HEK293 (cell line): ENCODE measurements at regions not wholly inside any gene's neighbourhood (a gene's known extent, or its start where the extent isn't known, plus 50 kb on each side); places are given as distances from the start of the nearest gene placed in this dataset.

Experiments
- CTCF ChIA-PET: fragments of 350-600 bp; formaldehyde crosslinking; extraction: SDS; loops from one replicate; lab custom pipeline; 2021; ENCODE audit warnings: antibody characterized with exemption; lab: Yijun Ruan, JAX
- POLR2A ChIA-PET: fragments of 300-600 bp; formaldehyde crosslinking; extraction: SDS; loops from one replicate; lab custom pipeline; 2020; ENCODE audit warnings: antibody characterized with exemption, inconsistent platforms; lab: Yijun Ruan, JAX
- H3K27ac ChIP-seq: fragments of 200-500 bp; sonication (Bioruptor generic); 2 replicates; pipeline ENCODE4 v1.5.1; 2014; ENCODE audit warnings: low read depth, low read length, control low read depth, inconsistent platforms; ENCODE audit errors: extremely low read depth
- H3K36me3 ChIP-seq, 2 experiments: fragments of 200-500 bp in 1 of 2; sonication (Bioruptor generic) in 1 of 2; 1 replicate in 1 of 2; 2 replicates in 1 of 2; pipeline ENCODE4 v1.5.1; 2014 to 2017; ENCODE audit warnings: inconsistent platforms in 2 of 2, low read length in 2 of 2; ENCODE audit not compliant: control insufficient read depth in 2 of 2, insufficient read depth in 1 of 2
- H3K4me1 ChIP-seq: fragments of 200-500 bp; sonication (Bioruptor generic); 2 replicates; pipeline ENCODE4 v1.5.1; 2014; ENCODE audit warnings: mild to moderate bottlenecking, low read length, inconsistent platforms; ENCODE audit not compliant: control insufficient read depth, insufficient read depth
- H3K4me3 ChIP-seq: 2 replicates; pipeline ENCODE4 v1.5.1; 2011; ENCODE audit warnings: low read depth, mild to moderate bottlenecking, control low read depth, low read length, moderate library complexity
- H3K9me3 ChIP-seq: fragments of 200-500 bp; sonication (Bioruptor generic); 2 replicates; pipeline ENCODE4 v1.5.1; 2014; ENCODE audit warnings: low read depth, low read length, inconsistent platforms; ENCODE audit not compliant: control insufficient read depth, insufficient read depth
- SETDB1 ChIP-seq: IDR thresholded peaks from one replicate; pipeline ENCODE4 v1.6.1; 2017; ENCODE audit warnings: mild to moderate bottlenecking, low read length, moderate library complexity, mixed read lengths; ENCODE audit not compliant: insufficient read length
- TRIM28 ChIP-seq: IDR thresholded peaks from 2 replicates; pipeline ENCODE4 v1.6.1; 2011; ENCODE audit warnings: low read length, control low read depth, borderline replicate concordance
- ZBTB26 ChIP-seq: fragments of 450-650 bp; formaldehyde crosslinking; optimal IDR thresholded peaks from 2 replicates; pipeline ENCODE3; 2016; ENCODE audit warnings: missing biosample characterization, mild to moderate bottlenecking, missing genetic modification characterization
- ZBTB6 ChIP-seq: fragments of 450-650 bp; formaldehyde crosslinking; IDR thresholded peaks from 2 replicates; pipeline ENCODE4 v1.5.1; 2017; ENCODE audit warnings: missing biosample characterization, missing genetic modification characterization
- ZNF132 ChIP-seq: fragments of 450-650 bp; formaldehyde crosslinking; IDR thresholded peaks from 2 replicates; pipeline ENCODE4 v1.5.1; 2017; ENCODE audit warnings: missing biosample characterization, missing genetic modification characterization, borderline replicate concordance
- ZNF169 ChIP-seq: fragments of 450-650 bp; formaldehyde crosslinking; IDR thresholded peaks from 2 replicates; pipeline ENCODE4 v1.5.1; 2016; ENCODE audit warnings: missing biosample characterization, missing genetic modification characterization
- ZNF18 ChIP-seq: fragments of 450-650 bp; formaldehyde crosslinking; IDR thresholded peaks from 2 replicates; pipeline ENCODE4 v1.5.1; 2016; ENCODE audit warnings: missing biosample characterization, missing genetic modification characterization
- ZNF211 ChIP-seq: fragments of 450-650 bp; formaldehyde crosslinking; IDR thresholded peaks from 2 replicates; pipeline ENCODE4 v1.5.1; 2016; ENCODE audit warnings: low read depth, missing biosample characterization, missing genetic modification characterization
- ZNF311 ChIP-seq: fragments of 450-650 bp; formaldehyde crosslinking; IDR thresholded peaks from 2 replicates; pipeline ENCODE4 v1.5.1; 2017; ENCODE audit warnings: missing biosample characterization, missing genetic modification characterization, borderline replicate concordance
- ZNF366 ChIP-seq: fragments of 450-650 bp; formaldehyde crosslinking; conservative IDR thresholded peaks from 2 replicates; pipeline ENCODE4 v1.5.1; 2016; ENCODE audit warnings: missing biosample characterization, missing genetic modification characterization
- ZNF398 ChIP-seq: fragments of 450-650 bp; formaldehyde crosslinking; IDR thresholded peaks from 2 replicates; pipeline ENCODE4 v1.5.1; 2017; ENCODE audit warnings: missing biosample characterization, missing genetic modification characterization
- ZNF423 ChIP-seq: fragments of 450-650 bp; formaldehyde crosslinking; IDR thresholded peaks from 2 replicates; pipeline ENCODE4 v1.5.1; 2016; ENCODE audit warnings: missing biosample characterization, missing genetic modification characterization
- ZNF513 ChIP-seq: fragments of 450-650 bp; IDR thresholded peaks from 2 replicates; pipeline ENCODE4 v1.5.1; 2018; ENCODE audit warnings: missing biosample characterization, missing genetic modification characterization
- ZNF580 ChIP-seq: fragments of 450-650 bp; formaldehyde crosslinking; IDR thresholded peaks from 2 replicates; pipeline ENCODE4 v1.5.1; 2016; ENCODE audit warnings: missing biosample characterization, missing genetic modification characterization
- ZNF585B ChIP-seq: fragments of 450-650 bp; formaldehyde crosslinking; IDR thresholded peaks from 2 replicates; pipeline ENCODE4 v1.5.1; 2016; ENCODE audit warnings: missing biosample characterization, missing genetic modification characterization
- ZNF701 ChIP-seq: fragments of 450-650 bp; formaldehyde crosslinking; IDR thresholded peaks from 2 replicates; pipeline ENCODE4 v1.5.1; 2016; ENCODE audit warnings: missing biosample characterization, missing genetic modification characterization
- ZNF777 ChIP-seq: fragments of 450-650 bp; formaldehyde crosslinking; IDR thresholded peaks from 2 replicates; pipeline ENCODE4 v1.5.1; 2017; ENCODE audit warnings: missing biosample characterization, missing genetic modification characterization, borderline replicate concordance

GRCh38 chr5:63043792-63044191 is 465.2 kb downstream of the LRRC70 start:
- Histone ChIP-seq H3K4me3 (no peak overlapping the region), H3K9me3 (no peaks in the 10 kb centered on the region), H3K4me1 (no peaks in the 10 kb centered on the region), H3K27ac (no peak overlapping the region), H3K36me3 (no peaks in the 10 kb centered on the region)
- TF ChIP-seq ZBTB26 (tag by site-specific recombination) = no peak
- no peak for TF ChIP-seq ZNF777 (tag by site-specific recombination)
- no peak for TF ChIP-seq ZNF513 (tag by site-specific recombination)
- TF ChIP-seq ZNF311 (tag by site-specific recombination) = no peak
- TF ChIP-seq ZNF211 (tag by site-specific recombination) = no peak
- TF ChIP-seq ZNF132 = no peak
- no peak for TF ChIP-seq ZNF701 (tag by site-specific recombination)
- no peak for TF ChIP-seq ZNF18
- TF ChIP-seq ZNF169 (tag by site-specific recombination) = no peak
- TF ChIP-seq ZNF423 (tag by site-specific recombination) = no peak
- TF ChIP-seq ZBTB6 (tag by site-specific recombination) = no peak
- no peak for TF ChIP-seq ZNF366 (tag by site-specific recombination)
- TF ChIP-seq ZNF398 (tag by site-specific recombination) = no peak
- ChIA-PET CTCF (no interaction called here), POLR2A (no interaction called here)

- Histone ChIP-seq H3K36me3 (no peaks in the 10 kb centered on the region), H3K4me3 (no peak overlapping the region), H3K27ac (no peak overlapping the region), H3K9me3 (no peaks in the 10 kb centered on the region), H3K4me1 (no peaks in the 10 kb centered on the region)
- ChIA-PET POLR2A (no interaction called here), CTCF (no interaction called here)
- TF ChIP-seq ZNF580 (no peak), ZNF585B (peak; percentile 97), SETDB1 (peak; percentile 48), TRIM28 (peak; percentile 43; the same call in 1 of the 2 replicates)
Measured at GRCh38 chr5:63032343-63032742, 453.7 kb downstream of the LRRC70 start.
